Upper lobe of left lung (tissue), 4 donors: ENCODE measurements at regions not wholly inside any gene's neighbourhood (a gene's known extent, or its start where the extent isn't known, plus 50 kb on each side); places are given as distances from the start of the nearest gene placed in this dataset.

Source experiments
- POLR2A ChIP-seq, 4 donors: fragments of 450-650 bp; IDR thresholded peaks; one replicate each; pipeline ENCODE4 v1.5.1; 2016 to 2017; ENCODE audit warnings: antibody characterized with exemption in 4 of 4, mild to moderate bottlenecking in 2 of 4
- POLR2AphosphoS5 ChIP-seq, 2 donors: sonication (generic); formaldehyde crosslinking; IDR thresholded peaks; one replicate each; pipeline ENCODE4 v1.5.1; 2017; ENCODE audit warnings: antibody characterized with exemption in 2 of 2
- TF ChIP-seq, protein P1 (sequence below), 6 experiments: fragments of 450-650 bp in 4 of 6; fragments of 200-600 bp in 2 of 6; sonication (generic) in 2 of 6; IDR thresholded peaks; one replicate each; pipeline ENCODE4 v1.5.1; 2016 to 2019; ENCODE audit warnings: antibody characterized with exemption in 6 of 6

DNA sequence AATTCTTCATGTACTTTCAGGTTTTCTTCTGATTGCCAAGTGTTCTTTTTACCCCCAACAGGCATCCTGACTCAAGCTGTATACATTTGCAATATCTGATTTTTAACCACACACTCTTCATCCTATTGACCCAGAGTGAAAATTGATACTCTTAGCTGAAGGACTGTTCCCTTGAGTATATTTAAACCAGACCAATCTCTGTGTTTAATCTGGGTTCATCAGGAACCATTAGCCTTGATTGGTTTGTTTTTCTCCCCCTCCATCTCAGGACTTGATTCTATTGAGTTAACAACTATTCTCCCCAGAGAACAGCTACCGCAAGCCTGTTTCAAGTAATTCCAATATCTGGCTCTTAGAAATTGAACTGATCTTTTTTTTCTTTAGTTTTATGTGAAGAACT, 222.3 kb upstream of the NOVA1 start:
- TF ChIP-seq, protein P1, sequence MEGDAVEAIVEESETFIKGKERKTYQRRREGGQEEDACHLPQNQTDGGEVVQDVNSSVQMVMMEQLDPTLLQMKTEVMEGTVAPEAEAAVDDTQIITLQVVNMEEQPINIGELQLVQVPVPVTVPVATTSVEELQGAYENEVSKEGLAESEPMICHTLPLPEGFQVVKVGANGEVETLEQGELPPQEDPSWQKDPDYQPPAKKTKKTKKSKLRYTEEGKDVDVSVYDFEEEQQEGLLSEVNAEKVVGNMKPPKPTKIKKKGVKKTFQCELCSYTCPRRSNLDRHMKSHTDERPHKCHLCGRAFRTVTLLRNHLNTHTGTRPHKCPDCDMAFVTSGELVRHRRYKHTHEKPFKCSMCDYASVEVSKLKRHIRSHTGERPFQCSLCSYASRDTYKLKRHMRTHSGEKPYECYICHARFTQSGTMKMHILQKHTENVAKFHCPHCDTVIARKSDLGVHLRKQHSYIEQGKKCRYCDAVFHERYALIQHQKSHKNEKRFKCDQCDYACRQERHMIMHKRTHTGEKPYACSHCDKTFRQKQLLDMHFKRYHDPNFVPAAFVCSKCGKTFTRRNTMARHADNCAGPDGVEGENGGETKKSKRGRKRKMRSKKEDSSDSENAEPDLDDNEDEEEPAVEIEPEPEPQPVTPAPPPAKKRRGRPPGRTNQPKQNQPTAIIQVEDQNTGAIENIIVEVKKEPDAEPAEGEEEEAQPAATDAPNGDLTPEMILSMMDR (IDR thresholded peaks at IDR 0.05) = no peak
- TF ChIP-seq POLR2A (IDR thresholded peaks at IDR 0.05) = no peak
- TF ChIP-seq POLR2AphosphoS5 (IDR thresholded peaks at IDR 0.05) = no peak
